GM19455 (cell line): ENCODE measurements at regions not wholly inside any gene's neighbourhood (a gene's known extent, or its start where the extent isn't known, plus 50 kb on each side); places are given as distances from the start of the nearest gene placed in this dataset.

Source experiments
- ATAC-seq: cut with Tn5 transposase; IDR thresholded peaks from one replicate; pipeline ENCODE4 v1.9.1; 2021; ENCODE audit not compliant: unreplicated experiment

DNA sequence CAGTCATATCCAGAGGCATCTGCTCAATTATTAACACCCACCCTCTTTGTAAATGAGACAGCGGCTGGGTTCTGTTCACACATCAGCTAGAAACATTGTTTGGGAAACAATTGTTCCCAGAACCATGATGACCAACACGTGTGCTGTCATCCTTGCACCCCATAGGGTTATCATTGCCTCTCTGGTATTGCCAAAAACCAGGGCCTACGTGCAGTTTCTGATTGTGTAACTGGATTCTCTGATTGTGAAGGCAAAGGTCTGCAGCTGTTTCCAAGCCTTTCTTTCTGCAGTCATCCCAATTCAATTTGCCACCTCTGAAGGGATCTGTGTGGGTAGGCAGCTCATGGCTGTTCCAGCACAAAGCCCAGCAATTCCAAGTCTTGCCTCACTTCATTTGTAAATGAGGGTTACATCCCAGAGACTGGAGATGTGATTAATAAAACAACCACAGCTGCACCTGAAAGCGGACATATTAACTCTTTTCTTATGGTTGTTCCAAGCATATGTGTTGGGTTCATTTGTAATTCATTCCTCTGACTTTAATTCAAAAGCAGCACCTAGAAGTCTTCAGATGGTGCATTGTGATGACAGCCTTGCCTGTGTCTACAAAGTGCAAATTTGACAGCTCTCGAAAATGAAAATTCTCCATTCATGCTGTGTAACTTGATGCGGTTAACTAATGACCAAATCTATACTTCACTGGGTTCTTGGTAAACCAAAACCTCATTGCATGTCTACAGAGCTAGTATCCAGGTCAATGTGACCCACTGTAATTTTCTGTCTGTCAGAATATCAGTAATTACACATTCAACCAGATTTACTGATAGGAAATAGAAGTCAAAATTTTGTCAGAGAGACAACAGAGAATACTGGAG is 66.6 kb downstream of the YIPF5 start:
- no peak for ATAC-seq

GRCh38 chr5:144105371-144105770 is 65.1 kb downstream of the YIPF5 start:
- ATAC-seq, result no peak

- ATAC-seq, result no peak
Observed at GRCh38 chr5:144108131-144108530, 62.3 kb downstream of the YIPF5 start.
